Neural crest cell (in vitro differentiated cells): ENCODE measurements at regions not wholly inside any gene's neighbourhood (a gene's known extent, or its start where the extent isn't known, plus 50 kb on each side); places are given as distances from the start of the nearest gene placed in this dataset.

Experiments
- DNase-seq: peaks from one replicate; pipeline ENCODE4 v3.0.0; 2021; ENCODE audit warnings: low read depth, mixed read lengths, low spot score
- H3K27ac Mint-ChIP-seq: one replicate; pipeline ENCODE4 v1.8.0; 2021; ENCODE audit warnings: mild to moderate bottlenecking, mixed read lengths; ENCODE audit not compliant: unreplicated experiment
- H3K27me3 Mint-ChIP-seq: 2 replicates; pipeline ENCODE4 v1.8.0; 2021; ENCODE audit warnings: low read depth, mild to moderate bottlenecking, mixed read lengths
- H3K36me3 Mint-ChIP-seq: 2 replicates; pipeline ENCODE4 v1.8.0; 2021; ENCODE audit warnings: low read depth, mild to moderate bottlenecking, mixed read lengths
- H3K4me1 Mint-ChIP-seq: 2 replicates; pipeline ENCODE4 v1.8.0; 2021; ENCODE audit warnings: mixed read lengths
- H3K4me3 Mint-ChIP-seq: one replicate; pipeline ENCODE4 v1.8.0; 2021; ENCODE audit warnings: mild to moderate bottlenecking, mixed read lengths
- H3K9me3 Mint-ChIP-seq: 2 replicates; pipeline ENCODE4 v1.8.0; 2021; ENCODE audit warnings: mixed read lengths
- CTCF ChIP-seq: fragments of 200-600 bp; sonication (generic); conservative IDR thresholded peaks from 2 replicates; pipeline ENCODE4 v1.5.0; 2021; ENCODE audit warnings: antibody characterized with exemption, mild to moderate bottlenecking

GRCh38 chr5:90166816-90167215 is 242.7 kb downstream of the CETN3 start:
- Mint-ChIP-seq H3K27ac (no peak overlapping the region), H3K9me3 (no peaks in the 10 kb centered on the region), H3K4me1 (peaks cover 18% of the 10 kb centered on the region), H3K27me3 (no peaks in the 10 kb centered on the region), H3K36me3 (no peaks in the 10 kb centered on the region), H3K4me3 (no peak overlapping the region)
- no peak for DNase-seq
- no peak for TF ChIP-seq CTCF

DNA sequence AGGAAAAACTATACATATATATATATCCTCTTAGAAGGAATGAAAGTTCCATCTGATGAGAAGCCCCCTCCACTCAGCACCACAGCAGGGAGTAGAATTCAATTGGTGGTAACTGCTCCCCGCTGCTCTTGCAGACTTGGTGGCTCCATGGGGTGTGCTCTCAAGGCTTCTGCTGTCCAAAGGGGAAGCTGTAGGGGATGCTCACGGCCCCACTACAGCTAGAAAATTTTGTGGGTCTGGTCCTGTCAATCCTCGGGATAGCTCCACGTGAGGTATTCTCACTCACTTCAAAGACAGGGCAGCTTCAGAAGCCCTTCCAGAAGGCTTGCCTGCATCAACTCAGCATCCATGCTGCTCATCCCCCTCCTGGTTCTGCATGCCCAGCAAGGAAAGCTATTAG is 247.2 kb downstream of the CETN3 start:
- no peak for DNase-seq
- Mint-ChIP-seq H3K4me1 (peaks cover 4% of the 10 kb centered on the region), H3K27ac (no peak overlapping the region), H3K27me3 (no peaks in the 10 kb centered on the region), H3K9me3 (peaks cover 3% of the 10 kb centered on the region), H3K36me3 (no peaks in the 10 kb centered on the region), H3K4me3 (no peak overlapping the region)
- TF ChIP-seq CTCF, result no peak

DNA sequence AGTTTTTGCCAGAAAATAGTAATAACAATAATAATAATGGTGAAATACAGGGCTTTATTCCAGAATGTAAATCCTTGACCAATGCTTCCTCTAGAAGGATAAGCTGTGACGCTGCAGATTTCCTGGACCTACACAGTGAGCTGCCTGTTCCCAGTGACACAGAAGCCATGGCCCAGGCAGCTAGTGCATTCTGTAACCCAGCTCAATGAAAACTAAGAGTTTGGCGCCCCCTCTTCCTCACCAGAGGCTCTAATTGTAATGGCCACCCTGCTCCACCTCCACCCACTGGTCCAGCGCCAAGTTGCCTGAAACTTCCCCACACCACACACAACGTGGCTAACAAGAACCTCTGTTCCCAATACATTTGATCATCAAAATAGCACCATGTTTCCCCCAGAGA is 248.1 kb downstream of the CETN3 start:
- no peaks in the 10 kb centered on the region for H3K36me3 Mint-ChIP-seq

GRCh38 chr5:90158131-90158530 is 251.4 kb downstream of the CETN3 start:
- no peak for TF ChIP-seq CTCF
- H3K27ac Mint-ChIP-seq, result peak overlapping the region; percentile 71
- no peak overlapping the region for H3K4me3 Mint-ChIP-seq

More for the DNA sequence above, 248.1 kb downstream of the CETN3 start:
- peak; percentile 33 for TF ChIP-seq CTCF
- Mint-ChIP-seq H3K4me1 (peaks cover 4% of the 10 kb centered on the region), H3K27me3 (no peaks in the 10 kb centered on the region), H3K4me3 (no peak overlapping the region), H3K27ac (no peak overlapping the region), H3K9me3 (peaks cover 3% of the 10 kb centered on the region)
- DNase-seq, result peak; percentile 23

DNA sequence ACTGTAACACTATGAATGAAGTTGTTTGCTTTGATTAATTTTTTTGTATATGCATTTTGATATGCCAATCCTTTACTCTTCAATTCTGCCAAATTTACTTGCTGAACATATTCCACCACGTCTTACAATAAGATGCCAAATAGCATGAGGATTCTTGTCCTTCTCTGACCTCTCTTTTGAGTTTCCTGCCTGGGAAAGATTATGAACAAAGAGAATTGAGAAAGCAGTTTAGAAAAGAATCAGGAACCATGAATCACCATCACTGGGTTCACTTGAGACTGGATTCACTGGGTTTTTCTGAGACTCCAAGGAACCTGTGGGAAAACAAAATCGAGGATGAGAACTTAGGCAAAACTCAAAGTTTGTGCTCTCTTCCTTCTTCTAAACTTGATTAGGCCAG is 256.5 kb downstream of the CETN3 start:
- no peak for DNase-seq
- Mint-ChIP-seq H3K27me3 (no peaks in the 10 kb centered on the region), H3K4me3 (no peak overlapping the region), H3K36me3 (peaks cover 19% of the 10 kb centered on the region), H3K27ac (no peak overlapping the region), H3K9me3 (peaks cover 17% of the 10 kb centered on the region), H3K4me1 (no peaks in the 10 kb centered on the region)
- no peak for TF ChIP-seq CTCF

More at GRCh38 chr5:90158131-90158530, 251.4 kb downstream of the CETN3 start:
- peaks cover 4% of the 10 kb centered on the region for H3K4me1 Mint-ChIP-seq
- peaks cover 11% of the 10 kb centered on the region for H3K9me3 Mint-ChIP-seq
- peaks cover 12% of the 10 kb centered on the region for H3K36me3 Mint-ChIP-seq
- H3K27me3 Mint-ChIP-seq, result no peaks in the 10 kb centered on the region
- DNase-seq, result no peak
